ENCODE measurements at regions not wholly inside any gene's neighbourhood (a gene's known extent, or its start where the extent isn't known, plus 50 kb on each side); places are given as distances from the start of the nearest gene placed in this dataset.

GRCh38 chr2:128564551-128564950 lies 245.9 kb upstream of the HS6ST1 start:
- no peak overlapping the region for H3K4me3 ChIP-seq (replicated peaks; ENCODE audit: low read depth, low read length)
- DNase-seq (ENCODE audit: low read depth) = no peak
- no peak for TF ChIP-seq CTCF (IDR thresholded peaks at IDR 0.05; ENCODE audit: low read length, missing control alignments)

- no peak overlapping the region for H3K4me3 ChIP-seq (replicated peaks; ENCODE audit: low read depth, low read length)
- no peak for DNase-seq (ENCODE audit: low read depth)
- TF ChIP-seq CTCF (IDR thresholded peaks at IDR 0.05; ENCODE audit: low read length, missing control alignments) = no peak
Measured at GRCh38 chr2:128565441-128565840, 246.8 kb upstream of the HS6ST1 start.

- no peak for TF ChIP-seq CTCF (IDR thresholded peaks at IDR 0.05; ENCODE audit: low read length, missing control alignments)
- H3K4me3 ChIP-seq (replicated peaks; ENCODE audit: low read depth, low read length) = no peak overlapping the region
- no peak for DNase-seq (ENCODE audit: low read depth)
Measured at GRCh38 chr2:128566671-128567070, 248.0 kb upstream of the HS6ST1 start.

GRCh38 chr2:128568106-128568505 lies 249.4 kb upstream of the HS6ST1 start:
- TF ChIP-seq CTCF (IDR thresholded peaks at IDR 0.05; ENCODE audit: low read length, missing control alignments) = no peak
- DNase-seq (ENCODE audit: low read depth) = no peak
- H3K4me3 ChIP-seq (replicated peaks; ENCODE audit: low read depth, low read length) = no peak overlapping the region

- no peak for DNase-seq (ENCODE audit: low read depth)
- no peak overlapping the region for H3K4me3 ChIP-seq (replicated peaks; ENCODE audit: low read depth, low read length)
- no peak for TF ChIP-seq CTCF (IDR thresholded peaks at IDR 0.05; ENCODE audit: low read length, missing control alignments)
Measured at GRCh38 chr2:128573116-128573515, 254.4 kb upstream of the HS6ST1 start.

GRCh38 chr2:128573531-128573930 lies 254.9 kb upstream of the HS6ST1 start:
- H3K4me3 ChIP-seq (replicated peaks; ENCODE audit: low read depth, low read length) = no peak overlapping the region
- no peak for TF ChIP-seq CTCF (IDR thresholded peaks at IDR 0.05; ENCODE audit: low read length, missing control alignments)

GRCh38 chr2:128577141-128577930 lies 258.7 kb upstream of the HS6ST1 start:
- no peak for TF ChIP-seq CTCF (IDR thresholded peaks at IDR 0.05; ENCODE audit: low read length, missing control alignments)
- no peak for DNase-seq (ENCODE audit: low read depth)
- H3K4me3 ChIP-seq (replicated peaks; ENCODE audit: low read depth, low read length) = no peak overlapping the region

More at GRCh38 chr2:128573531-128573930, 254.9 kb upstream of the HS6ST1 start:
- no peak for DNase-seq (ENCODE audit: low read depth)
